ENCODE measurements at regions not wholly inside any gene's neighbourhood (a gene's known extent, or its start where the extent isn't known, plus 50 kb on each side); places are given as distances from the start of the nearest gene placed in this dataset.

- no peaks in the 10 kb centered on the region for H3K79me1 ChIP-seq (ENCODE audit: low read length)
- H4K91ac ChIP-seq (ENCODE audit: low read depth, low read length): no peak overlapping the region
- H3K18ac ChIP-seq (ENCODE audit: low read length): no peak overlapping the region
- H2BK120ac ChIP-seq (ENCODE audit: insufficient read depth, low read length, poor library complexity): no peak overlapping the region
- H3K4me2 ChIP-seq (ENCODE audit: low read length): no peak overlapping the region
- H2BK5ac ChIP-seq (ENCODE audit: low read depth, low read length, poor library complexity): no peak overlapping the region
- no peak overlapping the region for H2AK5ac ChIP-seq (ENCODE audit: low read length)
- H3K27me3 ChIP-seq (ENCODE audit: insufficient read depth, low read length): no peaks in the 10 kb centered on the region
- WGBS (ENCODE audit: extremely low coverage, insufficient coverage, insufficient read length): no CpG with 5 or more reads among the region's 4 CpGs
- no peak overlapping the region for H3K23ac ChIP-seq (ENCODE audit: low read length)
- H4K12ac ChIP-seq (ENCODE audit: low read depth, low read length): no peak overlapping the region
- no peak overlapping the region for H3K27ac ChIP-seq (ENCODE audit: low read depth, low read length)
- H3K4me3 ChIP-seq (ENCODE audit: low read depth, low read length): no peak overlapping the region
- H4K8ac ChIP-seq (ENCODE audit: low read depth, low read length): no peak overlapping the region
- no peak overlapping the region for H3K4ac ChIP-seq (ENCODE audit: low read depth, low read length)
- no peaks in the 10 kb centered on the region for H3K4me1 ChIP-seq (ENCODE audit: control insufficient read depth in 1 of 2, insufficient read depth in 2 of 2, low read length in 2 of 2)
- H3K14ac ChIP-seq (ENCODE audit: low read length): no peak overlapping the region
- H3K36me3 ChIP-seq (ENCODE audit: control insufficient read depth in 1 of 2, insufficient read depth in 2 of 2, low read length in 2 of 2): no peaks in the 10 kb centered on the region
- DNase-seq: no peak
- H3K79me2 ChIP-seq (ENCODE audit: control insufficient read depth, insufficient read depth, low read length, poor library complexity): no peaks in the 10 kb centered on the region
- H2AFZ ChIP-seq (ENCODE audit: insufficient read depth, low read length, poor library complexity): no peak overlapping the region
- no peak overlapping the region for H2BK12ac ChIP-seq (ENCODE audit: low read length)
- H3K9ac ChIP-seq (ENCODE audit: low read length): no peak overlapping the region
- no peaks in the 10 kb centered on the region for H3K9me3 ChIP-seq (ENCODE audit: insufficient read depth, low read depth, low read length)
These were observed 2357.8 kb downstream of the MAT2B start for GRCh38 chr5:165863239-165863638.

DNA sequence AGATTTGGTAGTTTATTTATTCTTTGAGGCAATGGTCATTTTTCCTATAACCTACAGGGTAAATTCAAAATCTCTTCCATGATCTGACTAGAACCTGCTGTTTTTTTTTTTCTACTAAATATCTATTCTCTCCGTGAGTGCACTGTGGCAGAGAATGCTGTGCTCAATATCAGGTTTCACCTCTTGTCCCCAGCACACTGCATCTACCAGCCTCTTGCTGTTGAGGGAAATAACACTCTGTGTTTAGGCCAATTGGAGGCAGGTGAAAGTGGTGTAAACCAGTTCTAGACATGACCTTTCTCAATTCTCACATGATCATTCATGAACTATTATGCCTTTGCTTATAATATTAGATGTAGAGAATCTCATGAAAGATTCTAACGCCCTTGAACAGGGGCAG, 2365.9 kb downstream of the MAT2B start:
- no CpG with 5 or more reads among the region's 2 CpGs for WGBS (ENCODE audit: extremely low coverage, insufficient coverage, insufficient read length)

DNA sequence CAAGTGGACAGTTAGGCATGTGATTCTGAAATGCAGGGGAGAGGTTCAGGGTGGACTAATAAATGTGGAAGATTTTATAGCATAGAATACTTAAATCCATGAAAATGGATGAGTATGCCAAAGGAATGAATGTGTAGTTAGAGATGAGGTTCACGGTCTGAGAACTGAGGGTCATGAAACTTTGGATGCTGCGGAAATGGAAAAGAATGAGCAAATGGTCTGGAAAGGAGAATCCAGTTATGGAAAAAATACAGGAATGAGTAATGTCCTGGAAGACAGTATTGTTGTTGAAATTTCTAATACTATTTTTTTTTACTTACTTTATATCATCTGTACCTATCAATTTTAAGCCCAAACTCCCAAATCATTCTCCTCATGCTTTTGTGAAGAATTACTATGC, 2369.4 kb downstream of the MAT2B start:
- Histone ChIP-seq H3K23ac (ENCODE audit: low read length) (no peak overlapping the region), H3K9me3 (ENCODE audit: insufficient read depth, low read depth, low read length) (no peaks in the 10 kb centered on the region), H3K14ac (ENCODE audit: low read length) (no peak overlapping the region), H3K79me2 (ENCODE audit: control insufficient read depth, insufficient read depth, low read length, poor library complexity) (no peaks in the 10 kb centered on the region), H3K79me1 (ENCODE audit: low read length) (no peaks in the 10 kb centered on the region), H2BK120ac (ENCODE audit: insufficient read depth, low read length, poor library complexity) (no peak overlapping the region), H2BK5ac (ENCODE audit: low read depth, low read length, poor library complexity) (no peak overlapping the region), H3K4me3 (ENCODE audit: low read depth, low read length) (no peak overlapping the region), H3K4ac (ENCODE audit: low read depth, low read length) (no peak overlapping the region), H2BK12ac (ENCODE audit: low read length) (no peak overlapping the region), H3K27ac (ENCODE audit: low read depth, low read length) (no peak overlapping the region), H3K9ac (ENCODE audit: low read length) (no peak overlapping the region), H3K18ac (ENCODE audit: low read length) (no peak overlapping the region), H4K8ac (ENCODE audit: low read depth, low read length) (no peak overlapping the region), H3K27me3 (ENCODE audit: insufficient read depth, low read length) (no peaks in the 10 kb centered on the region), H4K91ac (ENCODE audit: low read depth, low read length) (no peak overlapping the region), H4K12ac (ENCODE audit: low read depth, low read length) (no peak overlapping the region), H3K36me3 (ENCODE audit: control insufficient read depth in 1 of 2, insufficient read depth in 2 of 2, low read length in 2 of 2) (no peaks in the 10 kb centered on the region), H2AFZ (ENCODE audit: insufficient read depth, low read length, poor library complexity) (no peak overlapping the region), H3K4me1 (ENCODE audit: control insufficient read depth in 1 of 2, insufficient read depth in 2 of 2, low read length in 2 of 2) (no peaks in the 10 kb centered on the region), H2AK5ac (ENCODE audit: low read length) (no peak overlapping the region), H3K4me2 (ENCODE audit: low read length) (no peak overlapping the region)
- DNase-seq: no peak
- WGBS (ENCODE audit: extremely low coverage, insufficient coverage, insufficient read length): no CpG with 5 or more reads among the region's 2 CpGs

More for the DNA sequence above, 2365.9 kb downstream of the MAT2B start:
- no peak overlapping the region for H4K12ac ChIP-seq (ENCODE audit: low read depth, low read length)
- no peak overlapping the region for H3K27ac ChIP-seq (ENCODE audit: low read depth, low read length)
- no peaks in the 10 kb centered on the region for H3K4me1 ChIP-seq (ENCODE audit: control insufficient read depth in 1 of 2, insufficient read depth in 2 of 2, low read length in 2 of 2)
- H3K18ac ChIP-seq (ENCODE audit: low read length): no peak overlapping the region
- H3K9me3 ChIP-seq (ENCODE audit: insufficient read depth, low read depth, low read length): no peaks in the 10 kb centered on the region
- no peak overlapping the region for H4K91ac ChIP-seq (ENCODE audit: low read depth, low read length)
- no peak overlapping the region for H2BK120ac ChIP-seq (ENCODE audit: insufficient read depth, low read length, poor library complexity)
- no peak overlapping the region for H2AFZ ChIP-seq (ENCODE audit: insufficient read depth, low read length, poor library complexity)
- no peak overlapping the region for H3K14ac ChIP-seq (ENCODE audit: low read length)
- H3K79me1 ChIP-seq (ENCODE audit: low read length): no peaks in the 10 kb centered on the region
- DNase-seq: no peak
- no peaks in the 10 kb centered on the region for H3K79me2 ChIP-seq (ENCODE audit: control insufficient read depth, insufficient read depth, low read length, poor library complexity)
- H3K4me2 ChIP-seq (ENCODE audit: low read length): no peak overlapping the region
- H2BK5ac ChIP-seq (ENCODE audit: low read depth, low read length, poor library complexity): no peak overlapping the region
- H4K8ac ChIP-seq (ENCODE audit: low read depth, low read length): no peak overlapping the region
- H3K4ac ChIP-seq (ENCODE audit: low read depth, low read length): no peak overlapping the region
- H3K27me3 ChIP-seq (ENCODE audit: insufficient read depth, low read length): no peaks in the 10 kb centered on the region
- H2BK12ac ChIP-seq (ENCODE audit: low read length): no peak overlapping the region
- no peaks in the 10 kb centered on the region for H3K36me3 ChIP-seq (ENCODE audit: control insufficient read depth in 1 of 2, insufficient read depth in 2 of 2, low read length in 2 of 2)
- H2AK5ac ChIP-seq (ENCODE audit: low read length): no peak overlapping the region
- H3K23ac ChIP-seq (ENCODE audit: low read length): no peak overlapping the region
- no peak overlapping the region for H3K4me3 ChIP-seq (ENCODE audit: low read depth, low read length)
- H3K9ac ChIP-seq (ENCODE audit: low read length): no peak overlapping the region

DNA sequence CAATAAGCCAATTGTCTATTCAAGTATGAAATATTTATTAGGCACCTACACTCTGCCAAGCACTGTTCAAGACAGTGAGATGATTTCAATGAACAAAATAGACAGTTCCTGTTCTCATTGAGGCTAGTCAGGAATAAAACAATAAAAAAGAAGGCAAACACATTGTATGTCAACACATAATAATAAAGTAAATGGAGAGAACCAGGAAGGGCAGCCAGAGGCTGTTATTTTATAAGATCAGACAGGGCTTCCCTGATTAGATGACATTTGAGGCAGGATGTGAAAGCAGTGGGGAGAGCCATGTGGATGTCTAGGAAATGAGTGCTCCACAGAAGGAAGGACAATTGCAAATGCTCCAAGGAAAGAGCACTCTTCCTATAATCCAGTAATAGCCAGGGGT, 2371.1 kb downstream of the MAT2B start:
- Histone ChIP-seq H2AFZ (ENCODE audit: insufficient read depth, low read length, poor library complexity) (no peak overlapping the region), H3K27me3 (ENCODE audit: insufficient read depth, low read length) (no peaks in the 10 kb centered on the region), H2BK5ac (ENCODE audit: low read depth, low read length, poor library complexity) (no peak overlapping the region), H2AK5ac (ENCODE audit: low read length) (no peak overlapping the region), H3K9me3 (ENCODE audit: insufficient read depth, low read depth, low read length) (no peaks in the 10 kb centered on the region), H4K12ac (ENCODE audit: low read depth, low read length) (no peak overlapping the region), H3K14ac (ENCODE audit: low read length) (no peak overlapping the region), H3K79me2 (ENCODE audit: control insufficient read depth, insufficient read depth, low read length, poor library complexity) (no peaks in the 10 kb centered on the region), H3K36me3 (ENCODE audit: control insufficient read depth in 1 of 2, insufficient read depth in 2 of 2, low read length in 2 of 2) (no peaks in the 10 kb centered on the region), H2BK12ac (ENCODE audit: low read length) (no peak overlapping the region), H3K23ac (ENCODE audit: low read length) (no peak overlapping the region), H3K4me1 (ENCODE audit: control insufficient read depth in 1 of 2, insufficient read depth in 2 of 2, low read length in 2 of 2) (no peaks in the 10 kb centered on the region), H3K9ac (ENCODE audit: low read length) (no peak overlapping the region), H3K4ac (ENCODE audit: low read depth, low read length) (no peak overlapping the region), H3K18ac (ENCODE audit: low read length) (no peak overlapping the region), H3K79me1 (ENCODE audit: low read length) (no peaks in the 10 kb centered on the region), H4K8ac (ENCODE audit: low read depth, low read length) (no peak overlapping the region), H2BK120ac (ENCODE audit: insufficient read depth, low read length, poor library complexity) (no peak overlapping the region), H4K91ac (ENCODE audit: low read depth, low read length) (no peak overlapping the region), H3K27ac (ENCODE audit: low read depth, low read length) (no peak overlapping the region), H3K4me3 (ENCODE audit: low read depth, low read length) (no peak overlapping the region), H3K4me2 (ENCODE audit: low read length) (no peak overlapping the region)
- DNase-seq: no peak

Data from trophoblast cell (in vitro differentiated cells and primary cell).